ENCODE measurements at regions not wholly inside any gene's neighbourhood (a gene's known extent, or its start where the extent isn't known, plus 50 kb on each side); places are given as distances from the start of the nearest gene placed in this dataset.

GRCh38 chr5:113864437-113864836 is 350.9 kb downstream of the YTHDC2 start:
- Histone ChIP-seq H3K27me3 (no peaks in the 10 kb centered on the region), H3K4me3 (no peak overlapping the region), H3K27ac (no peak overlapping the region), H3K9me3 (peaks cover 0 to 10% (median 3%) of the 10 kb centered on the region in 3 donors), H3K4me1 (no peaks in the 10 kb centered on the region), H3K36me3 (no peaks in the 10 kb centered on the region)
- intact Hi-C loops (cut with DNase I; ENCODE audit: low total_unique reads), result no loop called here
- TF ChIP-seq CTCF (IDR thresholded peaks at IDR 0.05), result no peak
- no peak for DNase-seq

GRCh38 chr5:113866763-113867162 is 353.3 kb downstream of the YTHDC2 start:
- intact Hi-C loops (cut with DNase I; ENCODE audit: low total_unique reads), result no loop called here
- Histone ChIP-seq H3K27ac (no peak overlapping the region), H3K4me3 (no peak overlapping the region), H3K4me1 (no peaks in the 10 kb centered on the region), H3K27me3 (no peaks in the 10 kb centered on the region), H3K9me3 (no peaks in the 10 kb centered on the region), H3K36me3 (no peaks in the 10 kb centered on the region)
- no peak for DNase-seq
- no peak for TF ChIP-seq CTCF (IDR thresholded peaks at IDR 0.05)

GRCh38 chr5:113869611-113870010 is 356.1 kb downstream of the YTHDC2 start:
- intact Hi-C loops (cut with DNase I; ENCODE audit: low total_unique reads), result no loop called here
- Histone ChIP-seq H3K27me3 (no peaks in the 10 kb centered on the region), H3K36me3 (no peaks in the 10 kb centered on the region), H3K4me1 (no peaks in the 10 kb centered on the region), H3K27ac (no peak overlapping the region), H3K4me3 (no peak overlapping the region), H3K9me3 (no peaks in the 10 kb centered on the region)
- DNase-seq, result no peak
- TF ChIP-seq CTCF (IDR thresholded peaks at IDR 0.05), result no peak

GRCh38 chr5:113871972-113872371 is 358.5 kb downstream of the YTHDC2 start:
- H3K9me3 ChIP-seq, result no peaks in the 10 kb centered on the region
- no peaks in the 10 kb centered on the region for H3K27me3 ChIP-seq
- no peak overlapping the region for H3K27ac ChIP-seq
- H3K36me3 ChIP-seq, result no peaks in the 10 kb centered on the region
- no peak for TF ChIP-seq CTCF (IDR thresholded peaks at IDR 0.05)
- no peaks in the 10 kb centered on the region for H3K4me1 ChIP-seq
- intact Hi-C loops (cut with DNase I; ENCODE audit: low total_unique reads), result no loop called here
- no peak overlapping the region for H3K4me3 ChIP-seq
- DNase-seq, result no peak

GRCh38 chr5:113875096-113875495 is 361.6 kb downstream of the YTHDC2 start:
- no peak for TF ChIP-seq CTCF (IDR thresholded peaks at IDR 0.05)
- Histone ChIP-seq H3K27me3 (no peaks in the 10 kb centered on the region), H3K4me3 (no peak overlapping the region), H3K36me3 (no peaks in the 10 kb centered on the region), H3K4me1 (no peaks in the 10 kb centered on the region), H3K9me3 (no peaks in the 10 kb centered on the region), H3K27ac (no peak overlapping the region)
- intact Hi-C loops (cut with DNase I; ENCODE audit: low total_unique reads), result no loop called here
- DNase-seq, result no peak

- no peak overlapping the region for H3K4me3 ChIP-seq
- H3K36me3 ChIP-seq, result no peaks in the 10 kb centered on the region
- DNase-seq, result no peak
- no peaks in the 10 kb centered on the region for H3K27me3 ChIP-seq
- H3K4me1 ChIP-seq, result no peaks in the 10 kb centered on the region
- H3K27ac ChIP-seq, result no peak overlapping the region
- no peaks in the 10 kb centered on the region for H3K9me3 ChIP-seq
- no peak for TF ChIP-seq CTCF (IDR thresholded peaks at IDR 0.05)
- intact Hi-C loops (cut with DNase I; ENCODE audit: low total_unique reads), result no loop called here
These were observed 378.0 kb downstream of the YTHDC2 start for GRCh38 chr5:113891491-113891890.
